ENCODE measurements at regions not wholly inside any gene's neighbourhood (a gene's known extent, or its start where the extent isn't known, plus 50 kb on each side); places are given as distances from the start of the nearest gene placed in this dataset.
"Not testable (repeated sequence)": the region's sequence is repeated elsewhere in the genome, so short reads cannot be mapped to it uniquely, and the experiment has no call there.

GRCh38 chr21:26246073-26246472 is 75.5 kb upstream of the APP start:
- Histone ChIP-seq H3K27ac (no peak overlapping the region), H3K36me3 (no peaks in the 10 kb centered on the region), H3K9me3 (no peaks in the 10 kb centered on the region), H3K4me3 (no peak overlapping the region), H3K4me1 (no peaks in the 10 kb centered on the region), H3K27me3 (no peaks in the 10 kb centered on the region)
- WGBS, 2 donors, result 96 to 100% methylated on average over 1 of the region's 1 CpG
- ATAC-seq (ENCODE audit: low FRiP score in 2 of 2), result no peak
- no peak for DNase-seq
- no peak for TF ChIP-seq EP300 (IDR thresholded peaks at IDR 0.05)
- no peak for TF ChIP-seq POLR2A (IDR thresholded peaks at IDR 0.05)
- no peak for TF ChIP-seq POLR2AphosphoS5 (IDR thresholded peaks at IDR 0.05)
- no peak for TF ChIP-seq CTCF (IDR thresholded peaks at IDR 0.05)

DNA sequence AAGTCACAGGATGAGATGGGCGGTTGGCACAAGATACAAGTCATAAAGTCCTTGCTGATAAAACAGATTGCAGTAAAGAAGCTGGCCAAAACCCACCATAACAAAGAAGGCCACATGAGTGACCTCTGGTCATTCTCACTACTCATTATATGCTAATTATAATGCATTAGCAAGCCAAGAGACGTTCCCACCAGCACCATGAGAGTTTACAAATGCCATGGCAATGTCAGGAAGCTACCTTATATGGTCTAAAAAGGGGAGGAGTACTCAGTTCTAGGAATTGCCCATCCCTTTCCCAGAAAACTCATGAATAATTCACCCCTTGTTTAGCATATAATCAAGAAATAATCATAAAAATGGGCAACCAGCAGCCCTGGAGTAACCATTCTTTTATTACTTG is 74.9 kb upstream of the APP start:
- 75 to 86% methylated on average over 2 of the region's 2 CpGs for WGBS, 2 donors

GRCh38 chr21:26238646-26239045 is 68.1 kb upstream of the APP start:
- TF ChIP-seq EP300 (IDR thresholded peaks at IDR 0.05), result no peak
- no peak for TF ChIP-seq POLR2AphosphoS5 (IDR thresholded peaks at IDR 0.05)
- TF ChIP-seq POLR2A (IDR thresholded peaks at IDR 0.05), result no peak
- TF ChIP-seq CTCF (IDR thresholded peaks at IDR 0.05), result no peak
- Histone ChIP-seq H3K36me3 (no peaks in the 10 kb centered on the region), H3K9me3 (no peaks in the 10 kb centered on the region), H3K27me3 (no peaks in the 10 kb centered on the region), H3K4me3 (no peak overlapping the region), H3K27ac (no peak overlapping the region), H3K4me1 (no peaks in the 10 kb centered on the region)
- ATAC-seq (ENCODE audit: low FRiP score in 2 of 2) (no peak), DNase-seq (no peak)
- WGBS, 2 donors, result 73 to 75% methylated on average over 3 of the region's 3 CpGs

More for the DNA sequence above, 74.9 kb upstream of the APP start:
- no peak for TF ChIP-seq POLR2A (IDR thresholded peaks at IDR 0.05)
- no peak for TF ChIP-seq CTCF (IDR thresholded peaks at IDR 0.05)
- no peak for TF ChIP-seq POLR2AphosphoS5 (IDR thresholded peaks at IDR 0.05)
- TF ChIP-seq EP300 (IDR thresholded peaks at IDR 0.05), result no peak
- Histone ChIP-seq H3K4me1 (no peaks in the 10 kb centered on the region), H3K27ac (no peak overlapping the region), H3K36me3 (no peaks in the 10 kb centered on the region), H3K27me3 (no peaks in the 10 kb centered on the region), H3K4me3 (no peak overlapping the region), H3K9me3 (no peaks in the 10 kb centered on the region)
- no peak for DNase-seq
- no peak for ATAC-seq (ENCODE audit: low FRiP score in 2 of 2)

DNA sequence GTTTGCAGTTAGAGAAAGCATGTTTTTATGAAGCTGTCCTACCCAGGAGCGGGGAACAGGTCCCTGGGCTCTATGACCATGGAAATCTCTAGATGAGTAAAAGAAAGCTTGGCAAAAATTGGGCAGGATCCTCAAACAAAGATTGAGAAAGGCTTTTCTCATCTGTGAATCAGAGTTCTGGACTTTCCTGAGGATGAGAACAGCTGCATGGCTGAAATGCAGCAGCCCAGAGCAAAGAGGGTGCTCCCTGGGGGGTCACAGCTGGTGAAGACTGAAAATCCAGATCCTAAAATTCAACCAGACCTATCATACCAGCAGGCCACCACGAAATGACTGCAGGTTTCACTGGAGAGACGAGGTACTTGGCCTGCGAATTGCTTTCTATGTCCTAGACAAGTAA is 65.7 kb upstream of the APP start:
- ATAC-seq (ENCODE audit: low FRiP score in 2 of 2), result no peak
- H3K4me1 ChIP-seq, result no peaks in the 10 kb centered on the region
- no peak overlapping the region for H3K27ac ChIP-seq
- H3K27me3 ChIP-seq, result no peaks in the 10 kb centered on the region
- H3K9me3 ChIP-seq, result no peaks in the 10 kb centered on the region
- TF ChIP-seq EP300 (IDR thresholded peaks at IDR 0.05), result no peak
- no peak for TF ChIP-seq POLR2A (IDR thresholded peaks at IDR 0.05)
- TF ChIP-seq POLR2AphosphoS5 (IDR thresholded peaks at IDR 0.05), result no peak
- TF ChIP-seq CTCF (IDR thresholded peaks at IDR 0.05), result no peak
- no peak overlapping the region for H3K4me3 ChIP-seq
- DNase-seq, result no peak
- no peaks in the 10 kb centered on the region for H3K36me3 ChIP-seq
- 87 to 91% methylated on average over 4 of the region's 4 CpGs for WGBS, 2 donors

DNA sequence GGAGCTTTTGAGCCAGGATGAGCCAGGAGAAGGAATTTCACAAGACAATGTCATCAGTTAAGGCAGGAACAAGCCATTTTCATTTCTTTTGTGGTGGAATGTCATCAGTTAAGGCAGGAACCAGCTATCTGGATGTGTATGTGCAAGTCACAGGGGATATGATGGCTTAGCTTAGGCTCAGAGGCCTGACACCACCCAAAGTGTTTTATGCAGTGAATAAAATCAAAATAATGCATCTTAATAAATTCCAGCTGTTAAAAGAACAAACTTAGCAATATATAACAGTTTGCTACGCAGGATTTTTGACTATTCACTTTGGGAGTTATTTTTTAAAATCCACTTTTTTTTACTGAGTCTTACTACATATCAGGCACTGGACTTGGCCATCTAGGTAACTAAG is 62.7 kb upstream of the APP start:
- H3K27ac ChIP-seq, result not testable (repeated sequence)
- WGBS, 2 donors, result 90 to 95% methylated on average over 1 of the region's 1 CpG

GRCh38 chr21:26232491-26232890 is 61.9 kb upstream of the APP start:
- not testable (repeated sequence) for DNase-seq; ATAC-seq (ENCODE audit: low FRiP score in 2 of 2); H3K4me1 ChIP-seq; H3K27ac ChIP-seq; H3K36me3 ChIP-seq; H3K4me3 ChIP-seq; H3K27me3 ChIP-seq; H3K9me3 ChIP-seq
- 89 to 94% methylated on average over 8 of the region's 8 CpGs for WGBS, 2 donors

More for the DNA sequence above, 62.7 kb upstream of the APP start:
- not testable (repeated sequence) for H3K4me3 ChIP-seq; DNase-seq; H3K9me3 ChIP-seq; ATAC-seq (ENCODE audit: low FRiP score in 2 of 2); H3K27me3 ChIP-seq; H3K36me3 ChIP-seq; H3K4me1 ChIP-seq
